SU-DHL-6 (cell line): ENCODE measurements at regions not wholly inside any gene's neighbourhood (a gene's known extent, or its start where the extent isn't known, plus 50 kb on each side); places are given as distances from the start of the nearest gene placed in this dataset.

ENCODE experiments used
- EZH2phosphoT487 ChIP-seq: fragments of 200-600 bp; sonication (generic), shearing (Covaris generic); conservative IDR thresholded peaks from 2 replicates; pipeline ENCODE4 v1.6.1; 2018; ENCODE audit warnings: mild to moderate bottlenecking, antibody characterized with exemption, low read length, moderate library complexity, mixed read lengths
- TF ChIP-seq, protein P1 (sequence below): fragments of 200-600 bp; sonication (generic); IDR thresholded peaks from one replicate; pipeline ENCODE4 v1.5.1; 2017; ENCODE audit warnings: antibody characterized with exemption, mild to moderate bottlenecking, low read length, moderate library complexity; ENCODE audit not compliant: insufficient read depth, poor library complexity, severe bottlenecking

DNA sequence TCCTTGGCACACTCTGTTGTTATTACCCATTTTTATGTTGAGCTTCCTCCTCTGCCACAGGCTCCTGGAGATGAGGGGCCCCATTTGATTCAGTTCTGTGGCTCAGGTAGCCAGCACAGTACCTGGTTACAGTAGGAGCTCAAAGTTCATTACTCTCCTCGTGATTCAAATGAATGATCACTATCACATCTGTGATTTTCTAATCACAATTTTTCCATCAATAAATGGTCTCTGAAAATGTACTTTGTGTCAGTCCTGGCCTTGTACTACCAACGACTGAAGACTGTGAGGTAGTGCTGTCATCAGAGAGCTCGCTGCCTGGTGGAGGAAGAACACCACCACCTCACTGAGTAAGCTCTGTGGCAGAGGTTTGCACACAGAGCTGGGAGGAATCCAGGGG lies 106.8 kb upstream of the JUN start:
- TF ChIP-seq, protein P1, sequence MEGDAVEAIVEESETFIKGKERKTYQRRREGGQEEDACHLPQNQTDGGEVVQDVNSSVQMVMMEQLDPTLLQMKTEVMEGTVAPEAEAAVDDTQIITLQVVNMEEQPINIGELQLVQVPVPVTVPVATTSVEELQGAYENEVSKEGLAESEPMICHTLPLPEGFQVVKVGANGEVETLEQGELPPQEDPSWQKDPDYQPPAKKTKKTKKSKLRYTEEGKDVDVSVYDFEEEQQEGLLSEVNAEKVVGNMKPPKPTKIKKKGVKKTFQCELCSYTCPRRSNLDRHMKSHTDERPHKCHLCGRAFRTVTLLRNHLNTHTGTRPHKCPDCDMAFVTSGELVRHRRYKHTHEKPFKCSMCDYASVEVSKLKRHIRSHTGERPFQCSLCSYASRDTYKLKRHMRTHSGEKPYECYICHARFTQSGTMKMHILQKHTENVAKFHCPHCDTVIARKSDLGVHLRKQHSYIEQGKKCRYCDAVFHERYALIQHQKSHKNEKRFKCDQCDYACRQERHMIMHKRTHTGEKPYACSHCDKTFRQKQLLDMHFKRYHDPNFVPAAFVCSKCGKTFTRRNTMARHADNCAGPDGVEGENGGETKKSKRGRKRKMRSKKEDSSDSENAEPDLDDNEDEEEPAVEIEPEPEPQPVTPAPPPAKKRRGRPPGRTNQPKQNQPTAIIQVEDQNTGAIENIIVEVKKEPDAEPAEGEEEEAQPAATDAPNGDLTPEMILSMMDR, result no peak
- no peak for TF ChIP-seq EZH2phosphoT487
